ENCODE measurements at regions not wholly inside any gene's neighbourhood (a gene's known extent, or its start where the extent isn't known, plus 50 kb on each side); places are given as distances from the start of the nearest gene placed in this dataset.

DNA sequence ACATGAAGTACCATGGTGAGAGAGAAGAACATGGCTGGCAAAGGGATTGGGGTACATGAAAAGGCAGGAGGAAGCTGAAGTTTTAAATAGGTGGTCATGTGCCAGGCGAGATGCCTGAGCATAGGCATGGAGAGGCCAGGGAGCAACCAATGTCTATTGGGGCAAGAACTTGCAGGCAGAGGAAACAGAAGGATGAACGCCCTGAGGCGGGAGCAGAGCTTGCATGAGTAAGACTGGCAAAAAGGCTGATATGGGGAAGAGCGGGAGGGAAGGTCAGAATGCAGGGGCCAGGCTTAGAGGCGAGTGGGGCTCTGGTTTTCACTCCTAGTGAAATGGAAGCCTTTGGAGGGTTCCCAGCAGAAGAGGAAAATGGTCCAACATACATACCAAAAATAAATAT is 52.5 kb upstream of the VSTM5 start:
- TF ChIP-seq, protein P1, sequence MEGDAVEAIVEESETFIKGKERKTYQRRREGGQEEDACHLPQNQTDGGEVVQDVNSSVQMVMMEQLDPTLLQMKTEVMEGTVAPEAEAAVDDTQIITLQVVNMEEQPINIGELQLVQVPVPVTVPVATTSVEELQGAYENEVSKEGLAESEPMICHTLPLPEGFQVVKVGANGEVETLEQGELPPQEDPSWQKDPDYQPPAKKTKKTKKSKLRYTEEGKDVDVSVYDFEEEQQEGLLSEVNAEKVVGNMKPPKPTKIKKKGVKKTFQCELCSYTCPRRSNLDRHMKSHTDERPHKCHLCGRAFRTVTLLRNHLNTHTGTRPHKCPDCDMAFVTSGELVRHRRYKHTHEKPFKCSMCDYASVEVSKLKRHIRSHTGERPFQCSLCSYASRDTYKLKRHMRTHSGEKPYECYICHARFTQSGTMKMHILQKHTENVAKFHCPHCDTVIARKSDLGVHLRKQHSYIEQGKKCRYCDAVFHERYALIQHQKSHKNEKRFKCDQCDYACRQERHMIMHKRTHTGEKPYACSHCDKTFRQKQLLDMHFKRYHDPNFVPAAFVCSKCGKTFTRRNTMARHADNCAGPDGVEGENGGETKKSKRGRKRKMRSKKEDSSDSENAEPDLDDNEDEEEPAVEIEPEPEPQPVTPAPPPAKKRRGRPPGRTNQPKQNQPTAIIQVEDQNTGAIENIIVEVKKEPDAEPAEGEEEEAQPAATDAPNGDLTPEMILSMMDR (IDR thresholded peaks at IDR 0.05; ENCODE audit: insufficient read depth, low read depth, low read length, missing control alignments) = no peak
- H3K4me3 ChIP-seq (ENCODE audit: low read length) = no peak overlapping the region
- peak; percentile 68 for DNase-seq (ENCODE audit: low read depth)

DNA sequence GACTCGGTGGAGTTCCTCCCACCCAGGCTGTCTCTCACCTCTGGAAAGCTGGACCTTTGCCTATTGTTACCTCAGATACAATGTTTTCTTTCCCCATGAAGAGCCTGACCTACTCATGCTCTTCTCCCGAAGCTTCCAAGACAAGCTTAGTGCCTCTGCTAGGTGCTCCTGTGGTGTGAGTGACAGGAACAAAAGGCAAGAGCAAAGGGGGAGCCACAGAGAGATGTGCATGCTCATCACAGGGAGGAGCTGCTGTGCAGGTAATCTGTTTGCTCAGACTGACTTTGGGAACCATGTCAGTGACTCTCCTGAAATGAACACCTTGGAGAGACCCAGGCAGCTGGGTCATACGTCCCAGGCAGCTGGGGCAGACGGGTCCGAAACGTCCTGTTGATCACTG is 53.6 kb upstream of the VSTM5 start:
- TF ChIP-seq, protein P1 (IDR thresholded peaks at IDR 0.05; ENCODE audit: insufficient read depth, low read depth, low read length, missing control alignments) = peak; percentile 27
- DNase-seq (ENCODE audit: low read depth) = peak; percentile 22
- no peak overlapping the region for H3K4me3 ChIP-seq (ENCODE audit: low read length)

DNA sequence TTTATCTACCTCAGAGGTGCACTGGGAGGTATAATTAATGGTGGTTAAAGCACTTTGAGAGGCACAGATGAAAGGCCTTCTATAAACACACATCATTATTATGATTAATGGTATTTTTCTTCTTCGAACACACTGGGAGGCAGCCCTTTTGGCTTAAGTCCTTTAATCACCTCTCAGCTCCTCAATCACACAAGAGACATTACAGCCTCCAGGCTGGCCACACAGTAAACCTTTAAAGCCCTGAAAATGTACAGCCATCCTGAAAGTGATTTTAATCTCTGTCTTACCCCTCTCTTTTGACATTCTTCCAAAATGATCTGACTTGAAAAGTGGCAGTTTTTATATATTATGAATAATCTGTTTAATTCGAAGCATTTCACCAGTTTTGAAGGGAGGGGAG is 54.3 kb upstream of the VSTM5 start:
- DNase-seq (ENCODE audit: low read depth) = no peak
- no peak overlapping the region for H3K4me3 ChIP-seq (ENCODE audit: low read length)
- TF ChIP-seq, protein P1 (IDR thresholded peaks at IDR 0.05; ENCODE audit: insufficient read depth, low read depth, low read length, missing control alignments) = no peak

DNA sequence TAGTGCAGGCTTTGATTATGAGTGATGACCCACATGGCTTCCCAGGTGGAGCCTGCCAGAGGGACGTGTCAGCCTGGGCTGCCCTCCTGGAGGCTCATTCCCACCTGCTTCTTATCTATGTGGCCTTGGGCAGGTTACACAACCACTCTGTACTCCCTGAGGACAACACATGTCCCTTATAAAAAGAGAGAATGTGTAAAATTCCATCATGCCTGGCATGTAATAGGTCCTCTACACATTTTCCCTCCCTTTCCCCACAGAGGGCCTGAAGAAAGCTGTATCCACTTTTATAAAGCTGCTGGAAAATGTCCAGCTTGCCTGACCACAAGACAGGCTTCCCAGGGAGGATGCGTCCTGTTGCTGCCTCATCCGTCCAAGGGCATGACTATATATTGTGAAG is 55.0 kb upstream of the VSTM5 start:
- H3K4me3 ChIP-seq (ENCODE audit: low read length) = no peak overlapping the region
- DNase-seq (ENCODE audit: low read depth) = peak; percentile 29
- TF ChIP-seq, protein P1 (IDR thresholded peaks at IDR 0.05; ENCODE audit: insufficient read depth, low read depth, low read length, missing control alignments) = no peak

DNA sequence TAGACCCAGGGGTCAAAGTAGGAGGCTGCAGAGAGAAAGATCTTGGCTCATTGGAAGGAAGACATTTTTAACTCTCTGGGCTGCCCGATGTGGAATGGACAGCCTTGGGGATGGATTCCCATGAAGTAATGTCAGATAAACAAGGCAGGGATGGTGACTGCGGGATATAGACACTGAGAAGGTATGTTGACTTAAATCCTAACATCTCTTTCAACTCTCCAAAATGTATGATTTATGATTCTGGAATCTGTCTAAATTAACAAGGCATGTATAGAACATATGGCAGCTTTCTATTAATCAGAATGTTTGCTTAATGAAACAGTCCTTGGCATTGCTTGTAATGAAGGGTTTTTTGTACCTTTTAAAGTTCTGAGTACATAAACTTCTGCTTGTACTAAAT is 56.1 kb upstream of the VSTM5 start:
- DNase-seq (ENCODE audit: low read depth) = peak; percentile 15

DNA sequence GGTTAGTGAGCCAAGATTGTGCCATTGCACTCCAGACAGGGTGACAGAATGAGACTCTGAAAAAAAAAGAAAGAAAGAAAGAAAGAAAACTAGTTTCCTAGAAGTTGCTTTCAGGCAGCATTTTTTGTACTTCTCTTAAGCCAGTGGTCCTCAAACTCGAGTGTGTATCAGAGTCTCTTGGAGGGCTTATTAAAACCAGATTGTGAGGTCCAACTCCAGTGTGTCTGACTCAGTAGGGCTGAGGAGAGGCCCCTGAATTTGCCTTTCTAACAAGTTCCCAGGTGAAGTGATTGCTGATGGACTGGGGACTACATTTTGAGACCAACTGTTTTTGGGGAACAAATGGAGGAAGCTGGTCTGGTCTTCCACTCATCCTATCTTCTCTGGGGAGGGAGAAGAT is 57.5 kb upstream of the VSTM5 start:
- TF ChIP-seq, protein P1 (IDR thresholded peaks at IDR 0.05; ENCODE audit: insufficient read depth, low read depth, low read length, missing control alignments) = no peak
- DNase-seq (ENCODE audit: low read depth) = no peak
- H3K4me3 ChIP-seq (ENCODE audit: low read length) = no peak overlapping the region

More for the DNA sequence above, 56.1 kb upstream of the VSTM5 start:
- H3K4me3 ChIP-seq (ENCODE audit: low read length) = no peak overlapping the region
- TF ChIP-seq, protein P1 (IDR thresholded peaks at IDR 0.05; ENCODE audit: insufficient read depth, low read depth, low read length, missing control alignments) = no peak

DNA sequence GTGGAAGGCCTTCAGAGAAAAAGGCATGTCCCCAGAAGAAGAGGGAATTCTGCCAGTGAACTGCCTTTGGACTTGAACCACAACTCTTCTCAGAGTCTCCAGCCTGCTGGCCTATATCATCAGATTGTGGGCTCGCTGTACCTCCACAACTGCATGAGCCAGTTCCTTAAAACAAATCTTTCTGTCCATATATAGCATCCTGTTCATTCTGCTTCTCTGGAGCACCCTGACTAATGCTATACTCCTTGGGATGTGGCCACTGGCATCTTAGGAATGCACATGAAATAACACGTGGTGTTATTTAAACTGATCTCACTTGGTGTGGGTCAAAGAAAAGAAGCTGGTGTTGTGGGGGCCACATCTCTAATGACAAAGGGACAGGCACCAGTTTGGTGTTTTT is 58.3 kb upstream of the VSTM5 start:
- peak; percentile 73 for DNase-seq (ENCODE audit: low read depth)
- no peak overlapping the region for H3K4me3 ChIP-seq (ENCODE audit: low read length)
- TF ChIP-seq, protein P1 (IDR thresholded peaks at IDR 0.05; ENCODE audit: insufficient read depth, low read depth, low read length, missing control alignments) = no peak

Measured in epithelial cell of esophagus (primary cell).